ENCODE measurements at regions not wholly inside any gene's neighbourhood (a gene's known extent, or its start where the extent isn't known, plus 50 kb on each side); places are given as distances from the start of the nearest gene placed in this dataset.
"Not testable (repeated sequence)": the region's sequence is repeated elsewhere in the genome, so short reads cannot be mapped to it uniquely, and the experiment has no call there.

- H3K9me3 ChIP-seq (ENCODE audit: control insufficient read depth in 3 of 3, low read length in 3 of 3) = no peaks in the 10 kb centered on the region
- no peak overlapping the region for H3K9ac ChIP-seq (ENCODE audit: low read depth in 1 of 3, low read length in 3 of 3)
- H3K36me3 ChIP-seq (ENCODE audit: control insufficient read depth in 3 of 3, insufficient read depth in 3 of 3, low read length in 3 of 3) = no peaks in the 10 kb centered on the region
- H3K4me3 ChIP-seq (ENCODE audit: low read length in 3 of 3) = no peak overlapping the region
- H3K27ac ChIP-seq (ENCODE audit: low read depth, low read length) = no peak overlapping the region
- H3K27me3 ChIP-seq (ENCODE audit: control insufficient read depth in 3 of 3, insufficient read depth in 3 of 3, low read length in 3 of 3) = no peaks in the 10 kb centered on the region
- no peaks in the 10 kb centered on the region for H3K4me1 ChIP-seq (ENCODE audit: control insufficient read depth in 3 of 3, insufficient read depth in 3 of 3, low read length in 3 of 3)
These were observed 800.9 kb downstream of the BCL11A start for GRCh38 chr2:59752512-59752911.

- Histone ChIP-seq H3K4me1 (ENCODE audit: control insufficient read depth in 3 of 3, insufficient read depth in 3 of 3, low read length in 3 of 3) (no peaks in the 10 kb centered on the region), H3K9me3 (ENCODE audit: control insufficient read depth in 3 of 3, low read length in 3 of 3) (no peaks in the 10 kb centered on the region), H3K36me3 (ENCODE audit: control insufficient read depth in 3 of 3, insufficient read depth in 3 of 3, low read length in 3 of 3) (no peaks in the 10 kb centered on the region), H3K4me3 (ENCODE audit: low read length in 3 of 3) (no peak overlapping the region), H3K9ac (ENCODE audit: low read depth in 1 of 3, low read length in 3 of 3) (no peak overlapping the region), H3K27me3 (ENCODE audit: control insufficient read depth in 3 of 3, insufficient read depth in 3 of 3, low read length in 3 of 3) (no peaks in the 10 kb centered on the region), H3K27ac (ENCODE audit: low read depth, low read length) (no peak overlapping the region)
These were observed 801.4 kb downstream of the BCL11A start for GRCh38 chr2:59752071-59752470.

GRCh38 chr2:59751214-59751613 lies 802.2 kb downstream of the BCL11A start:
- H3K4me3 ChIP-seq (ENCODE audit: low read length in 3 of 3); H3K9me3 ChIP-seq (ENCODE audit: control insufficient read depth in 3 of 3, low read length in 3 of 3); H3K4me1 ChIP-seq (ENCODE audit: control insufficient read depth in 3 of 3, insufficient read depth in 3 of 3, low read length in 3 of 3); H3K36me3 ChIP-seq (ENCODE audit: control insufficient read depth in 3 of 3, insufficient read depth in 3 of 3, low read length in 3 of 3); H3K27ac ChIP-seq (ENCODE audit: low read depth, low read length); H3K27me3 ChIP-seq (ENCODE audit: control insufficient read depth in 3 of 3, insufficient read depth in 3 of 3, low read length in 3 of 3); H3K9ac ChIP-seq (ENCODE audit: low read depth in 1 of 3, low read length in 3 of 3): not testable (repeated sequence)

- no peak overlapping the region for H3K9ac ChIP-seq (ENCODE audit: low read depth in 1 of 3, low read length in 3 of 3)
- H3K9me3 ChIP-seq (ENCODE audit: control insufficient read depth in 3 of 3, low read length in 3 of 3) = no peaks in the 10 kb centered on the region
- no peaks in the 10 kb centered on the region for H3K36me3 ChIP-seq (ENCODE audit: control insufficient read depth in 3 of 3, insufficient read depth in 3 of 3, low read length in 3 of 3)
- no peaks in the 10 kb centered on the region for H3K4me1 ChIP-seq (ENCODE audit: control insufficient read depth in 3 of 3, insufficient read depth in 3 of 3, low read length in 3 of 3)
- no peak overlapping the region for H3K4me3 ChIP-seq (ENCODE audit: low read length in 3 of 3)
- H3K27me3 ChIP-seq (ENCODE audit: control insufficient read depth in 3 of 3, insufficient read depth in 3 of 3, low read length in 3 of 3) = no peaks in the 10 kb centered on the region
- no peak overlapping the region for H3K27ac ChIP-seq (ENCODE audit: low read depth, low read length)
These were observed 807.2 kb downstream of the BCL11A start for GRCh38 chr2:59746291-59746690.

- H3K9me3 ChIP-seq (ENCODE audit: control insufficient read depth in 3 of 3, low read length in 3 of 3) = no peaks in the 10 kb centered on the region
- no peak overlapping the region for H3K4me3 ChIP-seq (ENCODE audit: low read length in 3 of 3)
- H3K36me3 ChIP-seq (ENCODE audit: control insufficient read depth in 3 of 3, insufficient read depth in 3 of 3, low read length in 3 of 3) = no peaks in the 10 kb centered on the region
- no peaks in the 10 kb centered on the region for H3K27me3 ChIP-seq (ENCODE audit: control insufficient read depth in 3 of 3, insufficient read depth in 3 of 3, low read length in 3 of 3)
- H3K9ac ChIP-seq (ENCODE audit: low read depth in 1 of 3, low read length in 3 of 3) = no peak overlapping the region
- H3K27ac ChIP-seq (ENCODE audit: low read depth, low read length) = no peak overlapping the region
- H3K4me1 ChIP-seq (ENCODE audit: control insufficient read depth in 3 of 3, insufficient read depth in 3 of 3, low read length in 3 of 3) = no peaks in the 10 kb centered on the region
These were observed 808.4 kb downstream of the BCL11A start for GRCh38 chr2:59745085-59745484.

- no peak overlapping the region for H3K27ac ChIP-seq (ENCODE audit: low read depth, low read length)
- no peaks in the 10 kb centered on the region for H3K9me3 ChIP-seq (ENCODE audit: control insufficient read depth in 3 of 3, low read length in 3 of 3)
- H3K27me3 ChIP-seq (ENCODE audit: control insufficient read depth in 3 of 3, insufficient read depth in 3 of 3, low read length in 3 of 3) = no peaks in the 10 kb centered on the region
- no peaks in the 10 kb centered on the region for H3K4me1 ChIP-seq (ENCODE audit: control insufficient read depth in 3 of 3, insufficient read depth in 3 of 3, low read length in 3 of 3)
- H3K4me3 ChIP-seq (ENCODE audit: low read length in 3 of 3) = no peak overlapping the region
- H3K36me3 ChIP-seq (ENCODE audit: control insufficient read depth in 3 of 3, insufficient read depth in 3 of 3, low read length in 3 of 3) = no peaks in the 10 kb centered on the region
- H3K9ac ChIP-seq (ENCODE audit: low read depth in 1 of 3, low read length in 3 of 3) = no peak overlapping the region
These were observed 809.0 kb downstream of the BCL11A start for GRCh38 chr2:59744436-59744835.

- Histone ChIP-seq H3K4me3 (ENCODE audit: low read length in 3 of 3) (no peak overlapping the region), H3K27ac (ENCODE audit: low read depth, low read length) (no peak overlapping the region), H3K4me1 (ENCODE audit: control insufficient read depth in 3 of 3, insufficient read depth in 3 of 3, low read length in 3 of 3) (no peaks in the 10 kb centered on the region), H3K9me3 (ENCODE audit: control insufficient read depth in 3 of 3, low read length in 3 of 3) (no peaks in the 10 kb centered on the region), H3K9ac (ENCODE audit: low read depth in 1 of 3, low read length in 3 of 3) (no peak overlapping the region), H3K27me3 (ENCODE audit: control insufficient read depth in 3 of 3, insufficient read depth in 3 of 3, low read length in 3 of 3) (no peaks in the 10 kb centered on the region), H3K36me3 (ENCODE audit: control insufficient read depth in 3 of 3, insufficient read depth in 3 of 3, low read length in 3 of 3) (no peaks in the 10 kb centered on the region)
These were observed 811.6 kb downstream of the BCL11A start for GRCh38 chr2:59741840-59742239.

GRCh38 chr2:59739166-59739565 lies 814.3 kb downstream of the BCL11A start:
- Histone ChIP-seq H3K9ac (ENCODE audit: low read depth in 1 of 3, low read length in 3 of 3) (no peak overlapping the region), H3K36me3 (ENCODE audit: control insufficient read depth in 3 of 3, insufficient read depth in 3 of 3, low read length in 3 of 3) (no peaks in the 10 kb centered on the region), H3K27ac (ENCODE audit: low read depth, low read length) (no peak overlapping the region), H3K4me1 (ENCODE audit: control insufficient read depth in 3 of 3, insufficient read depth in 3 of 3, low read length in 3 of 3) (no peaks in the 10 kb centered on the region), H3K27me3 (ENCODE audit: control insufficient read depth in 3 of 3, insufficient read depth in 3 of 3, low read length in 3 of 3) (no peaks in the 10 kb centered on the region), H3K9me3 (ENCODE audit: control insufficient read depth in 3 of 3, low read length in 3 of 3) (no peaks in the 10 kb centered on the region), H3K4me3 (ENCODE audit: low read length in 3 of 3) (no peak overlapping the region)

- H3K4me1 ChIP-seq (ENCODE audit: control insufficient read depth in 3 of 3, insufficient read depth in 3 of 3, low read length in 3 of 3) = no peaks in the 10 kb centered on the region
- H3K27me3 ChIP-seq (ENCODE audit: control insufficient read depth in 3 of 3, insufficient read depth in 3 of 3, low read length in 3 of 3) = no peaks in the 10 kb centered on the region
- H3K4me3 ChIP-seq (ENCODE audit: low read length in 3 of 3) = no peak overlapping the region
- no peak overlapping the region for H3K27ac ChIP-seq (ENCODE audit: low read depth, low read length)
- no peaks in the 10 kb centered on the region for H3K36me3 ChIP-seq (ENCODE audit: control insufficient read depth in 3 of 3, insufficient read depth in 3 of 3, low read length in 3 of 3)
- no peaks in the 10 kb centered on the region for H3K9me3 ChIP-seq (ENCODE audit: control insufficient read depth in 3 of 3, low read length in 3 of 3)
- no peak overlapping the region for H3K9ac ChIP-seq (ENCODE audit: low read depth in 1 of 3, low read length in 3 of 3)
These were observed 816.2 kb downstream of the BCL11A start for GRCh38 chr2:59737299-59737698.

- Histone ChIP-seq H3K27ac (ENCODE audit: low read depth, low read length) (no peak overlapping the region), H3K27me3 (ENCODE audit: control insufficient read depth in 3 of 3, insufficient read depth in 3 of 3, low read length in 3 of 3) (no peaks in the 10 kb centered on the region), H3K36me3 (ENCODE audit: control insufficient read depth in 3 of 3, insufficient read depth in 3 of 3, low read length in 3 of 3) (no peaks in the 10 kb centered on the region), H3K9me3 (ENCODE audit: control insufficient read depth in 3 of 3, low read length in 3 of 3) (no peaks in the 10 kb centered on the region), H3K4me3 (ENCODE audit: low read length in 3 of 3) (no peak overlapping the region), H3K9ac (ENCODE audit: low read depth in 1 of 3, low read length in 3 of 3) (no peak overlapping the region), H3K4me1 (ENCODE audit: control insufficient read depth in 3 of 3, insufficient read depth in 3 of 3, low read length in 3 of 3) (no peaks in the 10 kb centered on the region)
These were observed 818.7 kb downstream of the BCL11A start for GRCh38 chr2:59734743-59735142.

GRCh38 chr2:59733970-59734369 lies 819.5 kb downstream of the BCL11A start:
- Histone ChIP-seq H3K4me3 (ENCODE audit: low read length in 3 of 3) (no peak overlapping the region), H3K9ac (ENCODE audit: low read depth in 1 of 3, low read length in 3 of 3) (no peak overlapping the region), H3K36me3 (ENCODE audit: control insufficient read depth in 3 of 3, insufficient read depth in 3 of 3, low read length in 3 of 3) (no peaks in the 10 kb centered on the region), H3K27ac (ENCODE audit: low read depth, low read length) (no peak overlapping the region), H3K27me3 (ENCODE audit: control insufficient read depth in 3 of 3, insufficient read depth in 3 of 3, low read length in 3 of 3) (no peaks in the 10 kb centered on the region), H3K9me3 (ENCODE audit: control insufficient read depth in 3 of 3, low read length in 3 of 3) (no peaks in the 10 kb centered on the region), H3K4me1 (ENCODE audit: control insufficient read depth in 3 of 3, insufficient read depth in 3 of 3, low read length in 3 of 3) (no peaks in the 10 kb centered on the region)

Data from skeletal muscle tissue (tissue), 3 donors.